GM21423 (cell line): ENCODE measurements at regions not wholly inside any gene's neighbourhood (a gene's known extent, or its start where the extent isn't known, plus 50 kb on each side); places are given as distances from the start of the nearest gene placed in this dataset.

Source experiments
- ATAC-seq: cut with Tn5 transposase; IDR thresholded peaks from one replicate; pipeline ENCODE4 v1.9.1; 2021; ENCODE audit warnings: mild to moderate bottlenecking, moderate library complexity; ENCODE audit not compliant: unreplicated experiment

- ATAC-seq: no peak
These were observed 230.2 kb downstream of the TDRD3 start for GRCh38 chr13:60627071-60627686.
